Epithelial cell of esophagus (primary cell): ENCODE measurements at regions not wholly inside any gene's neighbourhood (a gene's known extent, or its start where the extent isn't known, plus 50 kb on each side); places are given as distances from the start of the nearest gene placed in this dataset.

Experiments
- DNase-seq: peaks from one replicate; pipeline ENCODE4 v3.0.0; 2010; ENCODE audit warnings: low read depth
- H3K4me3 ChIP-seq: 2 replicates; pipeline ENCODE4 v1.5.1; 2011; ENCODE audit warnings: mild to moderate bottlenecking, low read length, control low read depth
- CTCF ChIP-seq: IDR thresholded peaks from 2 replicates; pipeline ENCODE4 v1.5.1; 2011; ENCODE audit warnings: low read depth, mild to moderate bottlenecking, low read length, control low read depth, inconsistent platforms; ENCODE audit not compliant: insufficient read depth; ENCODE audit errors: missing control alignments

DNA sequence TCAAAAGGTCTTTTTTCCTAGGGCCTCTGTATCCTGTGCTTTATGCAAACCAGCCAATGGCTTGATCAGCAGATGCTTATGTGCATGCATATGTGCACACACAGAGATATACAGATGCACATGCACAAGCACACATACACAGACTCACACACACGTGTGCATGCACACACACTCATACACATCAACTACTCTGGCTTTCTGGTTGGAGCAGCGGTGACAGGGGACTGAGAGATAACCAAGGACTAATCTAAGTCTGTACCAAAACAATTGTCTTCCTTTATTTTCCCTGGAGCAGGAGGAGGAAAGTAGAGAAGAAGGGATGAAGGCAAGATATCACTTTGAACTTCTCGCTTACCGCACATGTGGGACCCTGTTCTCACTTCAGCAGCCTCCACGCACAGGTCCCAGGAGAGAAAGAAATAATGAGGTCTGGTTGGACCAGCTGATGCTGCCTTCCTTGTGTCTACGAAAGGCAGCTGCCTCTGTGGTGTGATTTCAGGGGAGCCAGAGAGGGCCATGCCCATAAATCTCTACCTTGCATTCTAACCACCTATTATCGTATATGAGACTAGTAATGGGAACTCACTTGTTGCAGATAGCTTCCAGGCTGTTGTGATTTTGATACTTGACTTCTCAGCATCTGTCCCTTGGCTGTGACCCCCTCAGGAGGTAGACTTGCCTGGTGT, 338.0 kb downstream of the EN1 start:
- no peak for DNase-seq
- TF ChIP-seq CTCF: no peak
- H3K4me3 ChIP-seq: no peak overlapping the region

GRCh38 chr2:118508282-118508681, 339.2 kb downstream of the EN1 start:
- DNase-seq: no peak
- no peak for TF ChIP-seq CTCF
- no peak overlapping the region for H3K4me3 ChIP-seq

GRCh38 chr2:118505436-118505835, 342.0 kb downstream of the EN1 start:
- DNase-seq: no peak
- no peak for TF ChIP-seq CTCF
- H3K4me3 ChIP-seq: no peak overlapping the region

DNA sequence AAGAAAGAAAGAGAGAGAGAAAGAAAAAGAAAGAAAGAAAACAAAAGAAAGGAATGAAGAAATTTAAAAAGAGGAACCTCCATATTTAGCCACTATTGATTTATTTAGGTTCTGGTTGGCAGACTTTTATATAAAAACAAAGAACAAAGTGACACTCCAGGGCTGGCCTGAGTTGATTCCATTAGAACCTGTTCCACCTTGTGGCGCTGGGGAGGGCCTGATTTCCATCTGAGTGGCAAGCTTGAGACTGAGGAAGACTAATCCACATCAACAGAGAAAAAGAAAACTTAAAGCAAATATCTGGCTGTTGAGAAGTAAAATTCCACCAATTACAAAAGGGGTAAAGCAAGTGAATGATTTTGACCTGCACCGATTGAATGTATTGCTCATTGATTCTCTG, 345.3 kb downstream of the EN1 start:
- no peak overlapping the region for H3K4me3 ChIP-seq
- no peak for DNase-seq
- TF ChIP-seq CTCF: no peak

DNA sequence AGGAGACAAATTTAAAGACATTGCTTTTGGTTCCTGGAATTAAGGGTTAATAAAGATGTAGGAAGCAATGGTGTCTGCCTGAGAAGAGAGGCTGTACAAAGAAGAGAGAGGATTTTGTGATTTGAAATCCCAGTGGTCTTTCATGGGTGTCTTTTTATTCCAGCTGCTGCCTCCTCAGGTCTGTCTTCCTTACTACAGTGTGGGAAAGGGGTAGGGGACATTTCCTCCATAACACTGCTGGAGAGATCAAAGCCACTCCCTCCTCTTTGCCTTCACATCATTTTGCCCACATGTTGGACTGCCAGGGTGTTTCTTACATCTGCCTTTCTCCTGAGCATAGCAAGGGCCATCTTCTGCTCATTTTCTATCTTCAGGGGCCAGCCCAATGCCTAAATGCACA, 348.5 kb downstream of the EN1 start:
- no peak overlapping the region for H3K4me3 ChIP-seq
- TF ChIP-seq CTCF: no peak
- DNase-seq: no peak

DNA sequence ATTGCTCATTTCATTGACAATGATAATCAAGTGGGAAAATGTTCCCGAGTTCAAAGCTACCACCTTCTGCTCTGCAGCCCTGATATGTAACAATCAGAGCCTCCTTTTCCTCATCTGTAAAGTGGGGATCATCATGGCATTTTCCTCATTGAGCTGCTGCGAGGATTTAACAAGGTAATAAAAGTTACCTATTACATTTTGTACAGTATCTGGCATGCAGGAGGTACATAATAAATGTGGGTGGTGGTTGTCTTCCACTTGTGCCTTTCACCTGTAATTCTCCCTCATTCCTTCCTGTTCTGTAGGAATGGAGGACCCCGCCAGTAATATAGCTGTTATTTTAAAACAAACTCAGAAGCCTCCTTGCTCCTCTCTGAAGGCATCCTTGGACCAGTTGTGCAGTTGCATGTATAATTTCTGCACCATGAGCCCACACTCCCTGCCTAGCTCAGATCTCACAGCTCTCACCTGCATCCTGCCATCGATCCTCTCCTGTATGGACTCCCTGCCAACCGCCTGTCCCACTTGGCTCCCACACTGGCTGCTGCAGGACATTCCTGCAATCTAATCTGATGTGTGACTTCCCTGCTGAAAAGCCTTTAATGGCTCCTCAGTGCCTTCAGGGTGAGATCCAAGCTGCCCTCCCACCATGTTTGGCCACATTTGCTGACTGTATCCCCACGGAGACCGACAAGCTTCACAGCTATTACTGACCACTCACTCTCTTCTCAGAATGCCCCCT, 350.4 kb downstream of the EN1 start:
- H3K4me3 ChIP-seq: no peak overlapping the region
- no peak for DNase-seq
- no peak for TF ChIP-seq CTCF
